HAP-1 (cell line): ENCODE measurements at regions not wholly inside any gene's neighbourhood (a gene's known extent, or its start where the extent isn't known, plus 50 kb on each side); places are given as distances from the start of the nearest gene placed in this dataset.
A peak's percentile ranks its signal among the peaks of the same experiment; 100 is the strongest.
"Not testable (repeated sequence)": the region's sequence is repeated elsewhere in the genome, so short reads cannot be mapped to it uniquely, and the experiment has no call there.

ENCODE experiments used
- DNase-seq, 2 experiments: peaks; one replicate each; pipeline ENCODE4 v3.0.0-alpha.2; 2016 to 2020; ENCODE audit warnings: low spot score in 2 of 2
- H3K27me3 ChIP-seq: fragments of 250-450 bp; sonication (Bioruptor Pico); 2 replicates; pipeline ENCODE4 v1.5.1; 2020; ENCODE audit warnings: low read depth, mild to moderate bottlenecking, moderate library complexity
- H3K36me3 ChIP-seq: fragments of 250-450 bp; sonication (Bioruptor Pico); replicated peaks from 2 replicates; pipeline ENCODE4 v1.5.1; 2020; ENCODE audit warnings: mild to moderate bottlenecking
- H3K4me1 ChIP-seq: fragments of 250-450 bp; sonication (Bioruptor Pico); 2 replicates; pipeline ENCODE4 v1.5.1; 2020; ENCODE audit warnings: mild to moderate bottlenecking
- H3K4me3 ChIP-seq: fragments of 250-450 bp; sonication (Bioruptor Pico); 2 replicates; pipeline ENCODE4 v1.5.1; 2020; ENCODE audit warnings: mild to moderate bottlenecking, moderate library complexity
- H3K9me3 ChIP-seq: fragments of 250-450 bp; sonication (Bioruptor Pico); 2 replicates; pipeline ENCODE4 v1.5.1; 2020; ENCODE audit warnings: mild to moderate bottlenecking, moderate library complexity
- in situ Hi-C: fragments of 300-500 bp; cut with MboI; formaldehyde crosslinking; loops from 3 replicates; pipeline ENCODE4 v1.14.3; 2020; ENCODE audit warnings: low sequenced_read_pairs, inconsistent platforms, mixed read lengths

DNA sequence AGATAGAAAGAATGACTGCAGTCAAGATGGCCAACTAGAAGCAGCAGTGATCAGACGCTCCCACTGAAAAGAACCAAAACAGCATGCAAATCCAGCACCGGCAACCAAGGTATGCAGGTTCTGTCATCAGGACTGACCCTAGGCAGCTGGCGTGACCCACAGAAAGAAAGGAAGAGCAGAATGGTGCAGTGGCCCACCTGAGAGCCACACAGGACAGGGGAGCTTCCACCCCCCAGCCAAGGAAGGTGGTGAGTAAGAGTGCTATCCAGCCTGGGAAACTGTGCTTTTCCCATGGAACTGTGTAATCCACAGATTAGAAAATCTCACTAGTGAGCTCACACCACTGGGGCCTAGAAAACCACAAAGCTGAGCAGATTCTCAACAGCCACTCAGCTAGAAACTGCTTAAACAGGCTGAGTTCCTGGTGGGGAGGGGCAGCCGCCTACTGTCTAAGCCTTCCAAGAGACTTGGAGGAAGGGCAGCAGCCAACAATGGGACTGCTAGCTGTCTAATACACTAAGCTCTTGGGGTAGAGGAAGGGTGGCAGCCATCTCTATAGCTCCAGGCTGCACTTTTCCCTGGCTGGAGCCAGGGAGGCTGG is 127.9 kb downstream of the EVA1A start:
- DNase-seq = peak in 1 of 2 experiments; percentile 45
- Histone ChIP-seq H3K4me1 (peaks cover 15% of the 10 kb centered on the region), H3K36me3 (no peaks in the 10 kb centered on the region), H3K4me3 (no peak overlapping the region), H3K27me3 (no peaks in the 10 kb centered on the region), H3K9me3 (no peaks in the 10 kb centered on the region)
- in situ Hi-C loops = no loop called here

DNA sequence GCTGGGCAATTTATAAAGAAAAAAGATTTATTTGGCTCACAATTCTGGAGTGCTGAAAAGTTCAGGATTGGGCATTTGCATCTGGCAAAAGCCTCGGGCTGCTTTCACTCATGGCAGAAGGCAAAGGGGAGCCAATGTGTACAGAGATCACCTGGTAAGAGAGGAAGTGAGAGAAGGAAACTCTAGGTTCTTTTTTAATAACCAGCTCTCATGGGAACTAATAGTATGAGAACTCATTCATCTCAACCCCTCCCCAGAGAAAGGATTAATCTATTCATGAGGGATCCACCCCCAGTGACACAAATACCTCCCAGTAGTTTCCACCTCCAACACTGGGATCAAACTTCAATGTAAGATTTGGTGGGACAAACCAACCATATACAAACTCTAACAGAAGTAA is 129.0 kb downstream of the EVA1A start:
- H3K36me3 ChIP-seq = no peaks in the 10 kb centered on the region
- no peak overlapping the region for H3K4me3 ChIP-seq
- H3K9me3 ChIP-seq = no peaks in the 10 kb centered on the region
- peaks cover 19% of the 10 kb centered on the region for H3K4me1 ChIP-seq
- peak; percentile 15 to 45 for DNase-seq
- H3K27me3 ChIP-seq = no peaks in the 10 kb centered on the region
- in situ Hi-C loops = no loop called here

DNA sequence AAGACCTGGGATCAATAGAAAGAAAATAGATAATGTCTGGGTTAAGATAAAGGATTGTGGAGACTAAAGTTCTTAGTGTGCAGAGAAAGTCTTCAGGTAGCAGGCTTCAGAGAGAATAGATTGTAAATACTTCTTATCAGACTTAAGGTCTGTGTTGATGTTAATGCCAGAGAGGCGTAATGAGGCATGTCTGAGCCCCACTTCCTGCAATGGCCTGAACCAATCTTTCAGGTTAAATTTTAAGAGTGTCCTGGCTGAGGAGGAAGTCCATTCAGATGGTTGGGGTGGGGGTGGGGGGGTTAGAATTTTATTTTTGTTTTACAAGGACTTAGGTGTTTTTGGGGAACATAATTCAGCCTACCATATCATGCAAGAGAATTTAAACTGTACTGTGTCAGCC is 129.5 kb downstream of the EVA1A start:
- DNase-seq = no peak
- Histone ChIP-seq H3K36me3 (no peaks in the 10 kb centered on the region), H3K27me3 (no peaks in the 10 kb centered on the region), H3K9me3 (no peaks in the 10 kb centered on the region), H3K4me1 (peaks cover 19% of the 10 kb centered on the region), H3K4me3 (no peak overlapping the region)
- in situ Hi-C loops = no loop called here

- H3K27me3 ChIP-seq, H3K36me3 ChIP-seq, H3K4me3 ChIP-seq, DNase-seq, H3K9me3 ChIP-seq, in situ Hi-C loops: not testable (repeated sequence)
- peaks cover 19% of the 10 kb centered on the region for H3K4me1 ChIP-seq
Measured at GRCh38 chr2:75430449-75430848, 130.3 kb downstream of the EVA1A start.

DNA sequence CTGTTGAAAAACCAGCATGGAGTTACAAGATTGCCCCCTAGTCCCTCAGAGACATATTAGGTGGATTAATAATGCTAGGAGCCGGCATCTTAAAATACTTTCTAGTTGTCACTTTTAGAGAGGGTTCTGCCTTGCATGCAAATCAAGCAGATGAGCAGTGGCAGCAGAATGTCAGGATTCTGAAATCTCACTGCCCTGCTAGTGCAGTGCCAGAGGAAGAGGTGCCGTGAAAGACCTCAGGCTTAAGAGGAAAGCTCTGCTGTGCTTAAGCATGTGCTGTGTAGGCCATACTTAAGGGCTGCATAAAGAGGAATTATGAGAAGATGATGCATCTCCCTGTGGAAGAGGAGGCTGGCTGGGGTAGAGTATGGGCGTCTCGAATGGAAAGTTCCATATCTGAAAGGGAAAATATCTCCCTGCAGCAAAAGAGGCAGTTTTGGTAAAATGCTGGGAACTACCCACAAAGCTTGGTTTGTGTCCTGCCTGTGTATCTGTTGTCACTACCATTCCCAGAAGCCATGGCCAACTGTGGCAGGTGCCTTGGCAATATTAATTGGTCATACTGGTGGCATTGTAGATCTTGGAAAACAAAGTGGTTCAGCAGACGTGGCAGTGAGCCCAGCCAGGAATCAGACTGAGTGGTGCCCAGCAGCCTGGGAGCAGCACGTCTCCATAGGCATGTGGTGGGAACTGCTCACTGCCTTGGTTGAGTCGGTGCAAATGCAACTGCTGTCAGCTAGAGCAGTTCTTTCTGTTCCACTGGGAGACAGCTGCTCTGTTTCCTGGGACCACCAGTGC is 131.9 kb downstream of the EVA1A start:
- Histone ChIP-seq H3K9me3 (no peaks in the 10 kb centered on the region), H3K4me3 (no peak overlapping the region), H3K27me3 (no peaks in the 10 kb centered on the region), H3K36me3 (no peaks in the 10 kb centered on the region), H3K4me1 (peaks cover 19% of the 10 kb centered on the region)
- DNase-seq = no peak
- in situ Hi-C loops = no loop called here

DNA sequence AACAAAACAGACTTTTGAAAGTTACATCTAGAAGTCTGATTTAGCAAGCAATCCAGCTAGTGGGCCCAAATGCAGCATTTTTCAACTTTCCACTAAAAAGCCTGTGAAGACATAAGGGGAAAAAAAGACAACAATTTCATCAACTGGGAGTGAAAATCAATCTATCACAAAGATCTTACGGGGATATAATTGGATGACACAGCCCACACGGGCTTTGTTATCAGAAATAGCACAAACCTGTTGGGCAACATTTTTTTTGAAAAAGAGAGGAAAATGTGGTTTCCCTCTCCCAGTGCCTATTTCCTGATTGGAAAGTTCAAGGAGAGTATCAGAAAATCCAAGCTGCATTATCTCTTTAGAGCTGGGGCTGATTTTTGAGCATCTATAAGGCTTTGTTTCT is 132.7 kb downstream of the EVA1A start:
- Histone ChIP-seq H3K4me1 (peaks cover 19% of the 10 kb centered on the region), H3K4me3 (no peak overlapping the region), H3K36me3 (no peaks in the 10 kb centered on the region), H3K9me3 (no peaks in the 10 kb centered on the region), H3K27me3 (no peaks in the 10 kb centered on the region)
- DNase-seq = no peak
- in situ Hi-C loops = no loop called here

- Histone ChIP-seq H3K36me3 (no peaks in the 10 kb centered on the region), H3K27me3 (no peaks in the 10 kb centered on the region), H3K4me3 (no peak overlapping the region), H3K4me1 (peaks cover 5% of the 10 kb centered on the region; the same call in 1 of the 2 replicates), H3K9me3 (no peaks in the 10 kb centered on the region)
- no peak for DNase-seq
- in situ Hi-C loops = no loop called here
Measured at GRCh38 chr2:75424936-75425619, 135.7 kb downstream of the EVA1A start.

DNA sequence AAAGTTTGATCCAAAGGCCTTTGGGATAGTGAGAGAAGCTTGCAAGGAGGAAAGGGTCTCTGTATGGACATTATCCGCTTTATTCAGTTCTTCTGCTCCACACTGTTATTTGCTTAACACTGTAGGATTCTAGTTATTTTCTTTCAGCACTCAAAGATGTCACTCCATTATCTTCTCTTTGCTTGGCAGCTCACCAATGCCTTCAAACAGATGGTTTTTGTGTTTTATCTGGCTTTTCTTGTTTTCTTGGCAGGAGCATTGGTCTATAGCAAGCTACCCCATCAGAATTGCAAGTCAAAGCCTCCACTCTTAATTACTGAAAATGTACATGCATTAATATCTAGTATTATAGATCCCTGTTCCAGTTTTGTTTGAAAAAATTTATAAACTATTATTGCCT is 138.8 kb downstream of the EVA1A start:
- no peaks in the 10 kb centered on the region for H3K9me3 ChIP-seq

DNA sequence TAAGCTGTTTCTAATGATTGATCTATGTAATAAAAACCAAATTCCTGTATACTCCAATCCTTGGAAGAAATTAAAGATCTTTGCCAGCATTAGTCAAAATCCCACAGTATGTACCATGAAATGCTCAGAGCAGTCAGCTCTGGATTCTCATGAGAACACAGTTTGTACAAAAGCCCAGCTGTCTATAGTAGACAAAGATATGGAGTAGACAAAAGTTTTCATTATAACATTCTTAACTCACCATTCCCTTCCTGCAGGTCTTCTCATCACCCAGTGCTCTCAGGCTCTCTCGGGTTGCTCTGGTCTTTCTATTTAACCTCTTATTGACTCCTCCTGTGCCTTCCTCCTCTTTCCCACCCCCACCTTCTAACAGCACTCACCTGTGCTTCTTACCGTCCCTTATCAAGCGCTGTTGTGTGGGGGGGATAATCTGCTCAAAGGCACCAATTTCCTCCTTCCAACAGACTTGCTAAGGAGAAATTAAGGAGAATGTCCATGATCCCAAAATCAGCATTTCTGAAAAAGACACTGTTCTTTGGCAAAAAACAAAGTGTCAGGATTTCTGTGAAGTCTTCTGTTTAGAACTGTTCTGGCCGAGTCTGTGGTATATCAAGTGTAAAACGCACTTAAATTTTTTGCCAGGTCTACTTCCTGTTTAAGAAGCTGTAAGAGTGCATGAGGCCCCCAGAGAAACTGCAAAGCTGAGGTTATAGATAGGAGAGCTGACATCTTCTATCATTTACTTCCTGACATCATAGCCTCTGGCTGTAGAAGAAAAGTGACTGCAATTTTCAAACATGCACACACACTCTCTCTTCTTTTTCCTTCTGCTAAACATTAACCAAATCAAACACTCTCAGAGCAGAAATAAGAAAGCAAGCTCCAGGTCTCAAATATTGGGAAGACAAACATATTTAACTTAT is 144.1 kb downstream of the EVA1A start:
- Histone ChIP-seq H3K4me1 (no peaks in the 10 kb centered on the region; the same call in 1 of the 2 replicates), H3K27me3 (no peaks in the 10 kb centered on the region), H3K9me3 (no peaks in the 10 kb centered on the region), H3K4me3 (no peak overlapping the region), H3K36me3 (no peaks in the 10 kb centered on the region)
- DNase-seq = no peak
- in situ Hi-C loops = no loop called here

More for the DNA sequence above, 138.8 kb downstream of the EVA1A start:
- Histone ChIP-seq H3K4me1 (no peaks in the 10 kb centered on the region), H3K4me3 (no peak overlapping the region), H3K27me3 (no peaks in the 10 kb centered on the region), H3K36me3 (no peaks in the 10 kb centered on the region)
- in situ Hi-C loops = no loop called here
- no peak for DNase-seq

GRCh38 chr2:75415731-75416130 is 145.0 kb downstream of the EVA1A start:
- no peaks in the 10 kb centered on the region for H3K27me3 ChIP-seq
- in situ Hi-C loops = no loop called here
- peaks cover 2% of the 10 kb centered on the region for H3K4me1 ChIP-seq
- no peaks in the 10 kb centered on the region for H3K9me3 ChIP-seq
- DNase-seq = no peak
- no peaks in the 10 kb centered on the region for H3K36me3 ChIP-seq
- no peak overlapping the region for H3K4me3 ChIP-seq

DNA sequence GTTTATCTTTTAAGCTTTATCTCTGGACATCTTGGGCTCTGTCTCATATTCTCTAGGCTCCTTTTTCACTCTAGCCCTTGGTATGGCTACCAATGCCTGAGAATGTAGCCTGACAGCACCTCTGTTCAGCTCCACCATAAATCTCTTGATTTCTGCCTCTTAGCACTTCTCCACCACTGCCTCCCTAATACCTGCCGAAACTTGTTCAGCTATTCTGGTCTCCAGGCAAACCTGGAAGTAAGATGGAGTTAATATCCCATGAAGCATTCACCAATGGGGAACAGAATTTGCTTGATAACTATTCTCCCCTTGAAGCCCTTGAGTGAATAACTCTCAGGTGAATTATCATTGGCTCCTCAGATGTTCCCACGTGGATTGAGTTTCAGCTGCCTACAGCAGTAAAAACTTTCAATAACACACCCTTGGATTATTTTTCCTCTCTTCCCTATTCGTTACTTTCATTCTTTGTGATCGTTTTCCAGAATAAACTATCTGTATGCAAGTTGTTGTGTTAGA is 145.6 kb downstream of the EVA1A start:
- Histone ChIP-seq H3K9me3 (no peaks in the 10 kb centered on the region), H3K4me3 (no peak overlapping the region), H3K4me1 (peaks cover 2% of the 10 kb centered on the region), H3K36me3 (no peaks in the 10 kb centered on the region), H3K27me3 (no peaks in the 10 kb centered on the region)
- DNase-seq = no peak
- in situ Hi-C loops = no loop called here

- Histone ChIP-seq H3K27me3 (no peaks in the 10 kb centered on the region), H3K36me3 (no peaks in the 10 kb centered on the region), H3K4me3 (no peak overlapping the region), H3K4me1 (peaks cover 23% of the 10 kb centered on the region), H3K9me3 (no peaks in the 10 kb centered on the region)
- in situ Hi-C loops = no loop called here
- DNase-seq = no peak
Measured at GRCh38 chr2:75411574-75411973, 149.2 kb downstream of the EVA1A start.

GRCh38 chr2:75410702-75411101 is 150.0 kb downstream of the EVA1A start:
- no peaks in the 10 kb centered on the region for H3K9me3 ChIP-seq
- H3K27me3 ChIP-seq = no peaks in the 10 kb centered on the region
- H3K4me1 ChIP-seq = peaks cover 27% of the 10 kb centered on the region
- DNase-seq = no peak
- no peak overlapping the region for H3K4me3 ChIP-seq
- in situ Hi-C loops = no loop called here
- no peaks in the 10 kb centered on the region for H3K36me3 ChIP-seq
